GM04503 (cell line): ENCODE measurements at regions not wholly inside any gene's neighbourhood (a gene's known extent, or its start where the extent isn't known, plus 50 kb on each side); places are given as distances from the start of the nearest gene placed in this dataset.

Experiments used
- DNase-seq: peaks from one replicate; pipeline ENCODE4 v3.0.0-alpha.2; 2012; ENCODE audit warnings: low read depth

- DNase-seq: no peak
Observed at GRCh38 chr19:28843761-28844492, 369.0 kb downstream of the UQCRFS1 start.

DNA sequence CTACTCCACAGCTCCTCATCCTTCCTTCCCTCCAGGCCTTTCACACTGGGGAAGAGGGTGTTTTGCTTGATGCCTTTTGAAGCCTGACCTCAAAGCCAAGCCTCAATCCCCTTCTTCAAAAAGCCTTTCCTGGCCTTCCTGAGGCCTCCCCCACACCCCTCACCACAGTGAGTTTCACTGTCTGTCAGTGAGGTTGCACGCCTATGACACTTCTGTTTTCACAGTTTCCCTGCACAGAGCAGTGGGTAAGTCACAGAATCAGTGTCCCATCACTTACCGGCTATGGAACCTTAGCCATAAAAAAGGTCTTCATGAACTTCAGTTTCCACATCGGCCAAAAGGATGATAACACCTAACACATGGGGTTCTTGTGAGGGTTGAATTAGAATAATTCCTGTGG, 371.4 kb downstream of the UQCRFS1 start:
- DNase-seq: no peak

DNA sequence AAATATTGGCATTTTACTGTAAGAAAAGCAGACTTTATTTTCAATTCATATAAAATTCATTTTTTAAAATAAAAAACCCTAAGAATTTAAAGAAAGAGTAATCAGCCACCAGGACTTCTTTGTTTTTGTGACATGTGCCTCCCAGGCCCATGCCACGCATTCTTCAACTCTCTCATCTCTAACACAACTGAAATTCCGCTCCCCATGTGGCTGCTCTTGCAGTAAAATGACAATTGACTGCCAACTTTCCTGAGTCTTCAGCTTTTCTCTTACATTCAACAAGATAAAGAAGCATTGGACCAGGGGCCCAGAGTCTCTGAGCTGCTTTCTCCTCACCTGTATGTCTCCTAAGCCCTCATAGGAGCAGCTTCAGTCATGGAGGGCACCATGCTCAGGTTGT, 372.1 kb downstream of the UQCRFS1 start:
- DNase-seq: no peak

GRCh38 chr19:28839455-28839854, 373.5 kb downstream of the UQCRFS1 start:
- DNase-seq: no peak

GRCh38 chr19:28838909-28839308, 374.0 kb downstream of the UQCRFS1 start:
- no peak for DNase-seq

- DNase-seq: no peak
Observed at GRCh38 chr19:28836421-28836820, 376.5 kb downstream of the UQCRFS1 start.

DNA sequence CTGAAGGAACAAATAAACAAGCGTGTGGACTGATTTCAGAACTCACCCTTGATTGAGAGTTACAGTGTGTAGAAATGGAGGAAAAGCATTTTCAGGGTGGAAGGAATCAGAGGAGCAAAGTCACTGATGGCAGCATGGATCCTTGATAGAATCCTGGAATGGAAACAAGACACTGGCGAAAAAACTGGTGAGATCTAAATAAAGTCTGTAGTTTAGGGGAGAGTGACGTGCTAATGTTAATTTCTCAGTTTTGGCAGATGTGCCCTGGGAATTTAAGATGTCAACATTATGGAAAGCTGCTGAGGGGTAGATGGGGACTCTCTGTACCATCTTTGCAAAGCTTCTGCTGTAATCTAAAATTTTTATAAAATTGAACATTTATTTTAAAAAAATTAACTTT, 378.0 kb downstream of the UQCRFS1 start:
- no peak for DNase-seq

DNA sequence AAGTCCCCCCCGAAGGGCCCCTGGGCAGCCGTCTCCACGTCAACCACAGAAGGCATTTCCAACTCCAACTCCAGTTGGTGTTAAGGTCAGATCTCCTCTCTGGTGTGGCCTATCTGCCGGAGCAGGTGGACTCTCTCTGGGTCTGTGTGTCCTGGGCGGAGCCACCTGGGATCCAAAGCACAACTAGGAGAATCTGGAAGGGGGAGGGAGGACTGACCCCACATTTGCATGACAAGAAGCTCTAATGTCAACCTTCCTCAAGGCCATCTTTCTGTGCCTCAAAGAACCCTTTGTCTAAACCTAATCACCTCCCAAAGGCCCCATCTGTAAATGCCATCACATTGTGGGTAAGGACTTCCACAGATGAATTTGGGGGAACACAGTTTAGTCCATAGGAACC, 381.5 kb downstream of the UQCRFS1 start:
- DNase-seq: no peak

DNA sequence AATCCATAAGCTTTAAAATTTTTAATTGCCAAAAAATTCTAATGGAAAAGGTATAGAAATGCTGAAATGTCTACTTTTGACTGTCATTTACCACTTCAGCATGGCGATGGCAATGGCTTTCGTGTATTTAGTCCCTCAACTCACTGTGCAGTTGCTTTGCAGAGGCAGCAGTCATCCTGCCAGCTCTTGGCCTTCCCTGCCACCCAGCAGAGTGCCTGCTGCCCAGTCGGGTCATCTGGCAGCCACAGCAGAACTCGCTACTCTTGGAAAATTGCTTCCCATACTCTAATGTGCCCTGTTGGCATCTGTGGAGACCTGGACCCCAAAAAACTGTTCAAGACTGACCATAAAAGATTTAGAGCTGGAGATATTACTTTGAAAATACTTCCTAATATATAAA, 383.2 kb downstream of the UQCRFS1 start:
- DNase-seq: no peak

- DNase-seq: no peak
Observed at GRCh38 chr19:28829359-28829758, 383.6 kb downstream of the UQCRFS1 start.

GRCh38 chr19:28828276-28828870, 384.6 kb downstream of the UQCRFS1 start:
- no peak for DNase-seq

DNA sequence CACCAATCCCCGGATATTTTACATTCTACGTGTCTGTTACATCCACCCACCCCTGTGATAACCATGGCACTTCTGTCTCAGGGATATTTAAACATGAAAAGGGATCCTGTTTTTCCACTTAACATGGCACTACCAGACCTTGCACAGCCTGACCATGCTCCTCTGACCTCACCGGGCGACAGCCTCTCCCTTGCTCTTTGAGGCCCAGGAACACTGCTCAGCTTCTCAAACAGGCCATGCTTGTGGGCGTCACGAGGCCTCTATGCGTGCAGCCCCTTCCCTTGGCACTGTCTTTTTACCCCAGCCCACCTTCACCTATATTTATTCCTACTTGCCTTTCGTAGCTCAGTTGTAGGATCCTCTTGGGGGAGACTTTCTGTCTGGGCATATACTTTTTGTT, 385.6 kb downstream of the UQCRFS1 start:
- DNase-seq: no peak

- DNase-seq: no peak
Observed at GRCh38 chr19:28823338-28823961, 389.5 kb downstream of the UQCRFS1 start.

DNA sequence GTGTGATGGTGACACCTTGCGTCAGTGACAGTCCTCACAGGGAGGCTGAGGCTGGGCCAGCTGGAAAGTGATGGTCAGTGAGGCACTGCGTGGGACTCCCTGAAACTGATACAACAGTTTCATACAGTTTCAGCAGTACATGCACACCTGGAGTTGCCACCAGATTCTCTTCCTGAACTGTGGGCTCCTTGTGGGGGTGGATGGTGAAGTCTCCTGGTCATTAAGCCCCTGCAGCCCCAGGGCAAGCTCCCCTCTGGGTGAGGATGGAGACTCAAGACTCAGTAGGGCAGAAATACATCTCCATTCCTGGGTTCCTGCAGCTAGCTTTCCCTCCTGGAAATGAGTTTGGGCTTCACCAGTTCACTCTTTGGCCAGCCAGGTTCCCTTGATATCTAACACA, 392.7 kb downstream of the UQCRFS1 start:
- DNase-seq: no peak

GRCh38 chr19:28815257-28815656, 397.7 kb downstream of the UQCRFS1 start:
- no peak for DNase-seq

DNA sequence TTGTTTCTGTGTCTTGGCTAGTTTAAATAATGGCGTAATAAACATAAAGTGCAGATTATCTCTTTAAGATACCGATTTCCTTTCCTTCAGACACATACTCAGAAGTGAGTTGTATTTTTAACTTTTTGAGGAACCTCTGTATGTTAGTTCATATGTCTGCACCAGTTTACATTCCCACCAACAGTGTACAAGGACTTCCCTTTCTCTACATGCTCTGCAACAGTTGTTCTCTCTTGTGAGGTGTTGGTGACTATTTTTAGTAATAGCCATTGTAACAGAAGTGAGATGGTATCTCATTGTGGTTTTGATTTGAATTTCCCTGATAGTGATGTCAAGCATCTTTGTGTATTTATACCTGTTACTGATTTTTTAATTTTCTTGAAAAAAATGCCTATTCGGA, 418.6 kb downstream of the UQCRFS1 start:
- DNase-seq: no peak

- DNase-seq: no peak
Observed at GRCh38 chr19:28793391-28794168, 419.4 kb downstream of the UQCRFS1 start.

- DNase-seq: no peak
Observed at GRCh38 chr19:28785971-28786370, 427.0 kb downstream of the UQCRFS1 start.

GRCh38 chr19:28764066-28764465, 448.9 kb downstream of the UQCRFS1 start:
- no peak for DNase-seq

DNA sequence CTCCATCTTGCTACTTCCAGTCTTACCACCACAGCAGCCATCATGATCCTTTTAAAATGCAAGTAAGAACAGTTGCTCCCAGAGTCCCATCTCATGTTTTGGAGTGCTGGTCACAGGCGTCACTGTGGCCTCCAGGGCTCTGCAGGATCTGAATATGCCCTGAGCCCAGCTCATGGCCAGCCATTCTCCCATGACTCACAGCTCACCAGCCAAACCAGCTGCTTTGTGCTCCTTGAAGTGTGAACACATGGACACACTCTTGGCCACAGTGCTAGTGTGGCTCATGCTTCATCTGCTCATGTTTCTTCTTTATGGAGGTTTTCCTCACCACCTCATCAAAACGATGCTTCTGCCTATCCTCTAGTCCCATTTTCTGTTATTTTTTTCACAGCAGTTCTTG, 466.5 kb downstream of the UQCRFS1 start:
- no peak for DNase-seq

- no peak for DNase-seq
Observed at GRCh38 chr19:28744943-28745342, 468.0 kb downstream of the UQCRFS1 start.

DNA sequence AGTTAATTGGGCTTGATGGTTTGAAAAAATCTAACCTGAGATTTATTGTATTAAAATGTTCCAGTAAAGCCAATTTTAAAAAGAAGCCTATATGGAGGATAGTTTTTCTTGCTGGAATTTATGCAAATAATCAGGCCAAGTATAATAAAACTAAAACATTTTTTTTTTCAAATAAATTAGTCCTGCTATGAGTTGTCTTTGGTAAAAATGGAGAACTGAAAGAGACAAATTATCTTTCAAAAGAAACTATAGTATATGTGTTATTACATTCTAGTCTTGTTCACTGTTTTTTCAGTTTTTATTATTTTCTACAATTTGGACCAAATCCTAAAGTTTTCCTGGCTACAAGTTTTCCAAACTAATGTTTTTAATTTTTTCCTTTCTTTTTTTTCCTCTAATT, 468.9 kb downstream of the UQCRFS1 start:
- no peak for DNase-seq
